Thoracic aorta (tissue), 2 donors: ENCODE measurements at regions not wholly inside any gene's neighbourhood (a gene's known extent, or its start where the extent isn't known, plus 50 kb on each side); places are given as distances from the start of the nearest gene placed in this dataset.
"Not testable (repeated sequence)": the region's sequence is repeated elsewhere in the genome, so short reads cannot be mapped to it uniquely, and the experiment has no call there.

Experiments used
- ATAC-seq: fragments of 150-250 bp; one replicate; pipeline ENCODE4 v1.8.0; 2017; ENCODE audit warnings: low read depth; ENCODE audit not compliant: insufficient number of reproducible peaks, low FRiP score
- DNase-seq: peaks from one replicate; pipeline ENCODE4 v3.0.0-alpha.2; 2020; ENCODE audit warnings: low spot score
- H3K27ac ChIP-seq, 2 donors: fragments of 200-600 bp; sonication (generic); 1 replicate in 1 of 2; 2 replicates in 1 of 2; pipeline ENCODE4 v1.5.1; 2016; ENCODE audit warnings: mild to moderate bottlenecking in 2 of 2, moderate library complexity in 2 of 2
- H3K27me3 ChIP-seq: fragments of 200-600 bp; sonication (generic); replicated peaks from 2 replicates; pipeline ENCODE4 v1.6.0; 2016; ENCODE audit warnings: mild to moderate bottlenecking; ENCODE audit not compliant: insufficient read depth
- H3K36me3 ChIP-seq: fragments of 200-600 bp; sonication (generic); one replicate; pipeline ENCODE4 v1.5.1; 2016
- H3K4me1 ChIP-seq, 2 donors: fragments of 200-600 bp; sonication (generic); 1 replicate in 1 of 2; 2 replicates in 1 of 2; pipeline versions ENCODE4 v1.5.1 to v1.6.0; 2016; ENCODE audit warnings: low read depth in 2 of 2, mild to moderate bottlenecking in 1 of 2; ENCODE audit not compliant: control insufficient read depth in 1 of 2
- H3K4me3 ChIP-seq: fragments of 200-600 bp; sonication (generic); 2 replicates; pipeline ENCODE4 v1.5.1; 2016; ENCODE audit warnings: mild to moderate bottlenecking
- H3K9me3 ChIP-seq: fragments of 200-600 bp; sonication (generic); 2 replicates; pipeline ENCODE4 v1.5.1; 2016
- TF ChIP-seq, protein P1 (sequence below): fragments of 200-600 bp; sonication (generic); IDR thresholded peaks from one replicate; pipeline ENCODE4 v1.5.1; 2019; ENCODE audit warnings: antibody characterized with exemption

DNA sequence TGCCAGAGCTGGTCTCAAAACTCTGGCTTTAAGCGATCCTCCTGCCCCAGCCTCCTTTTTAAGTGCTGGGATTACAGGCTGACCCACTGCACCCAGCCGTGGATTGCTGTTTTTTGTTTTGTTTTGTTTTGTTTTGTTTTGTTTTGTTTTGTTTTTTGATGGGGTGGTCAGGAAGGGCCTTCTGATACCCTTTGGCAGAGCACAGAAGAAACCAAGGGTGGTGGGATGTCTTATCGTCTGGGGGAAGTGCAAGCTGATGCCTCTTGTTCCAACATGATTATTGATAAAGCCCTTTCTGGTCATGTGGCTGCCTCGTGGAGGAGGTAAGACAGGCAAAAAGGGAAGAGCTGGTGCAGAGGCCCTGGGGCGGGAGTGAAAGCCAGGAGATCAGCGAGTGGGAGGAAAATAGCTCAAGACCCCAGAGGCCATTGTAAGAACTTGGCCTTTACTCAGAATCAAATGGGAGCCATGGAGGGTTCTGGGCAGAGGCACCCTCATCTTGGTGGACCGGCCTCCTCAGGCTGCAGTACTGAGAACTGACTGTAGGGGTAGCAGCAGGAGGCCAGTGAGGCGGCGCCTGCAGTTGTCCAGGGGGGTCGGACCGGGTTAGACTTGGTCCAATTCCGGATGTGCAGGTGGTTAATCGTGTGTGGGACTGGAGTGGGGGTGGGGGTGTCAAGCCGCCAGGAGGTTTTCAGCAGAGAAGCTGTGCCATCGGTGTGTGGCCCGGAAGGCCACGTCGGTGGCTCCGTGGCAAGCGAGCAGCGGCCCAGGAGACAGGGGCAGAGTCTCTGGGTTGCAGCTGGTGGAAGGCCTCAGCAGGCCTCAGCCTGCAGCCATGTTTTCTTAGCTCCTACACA lies 84.4 kb upstream of the GSE1 start:
- DNase-seq, result no peak
- H3K4me3 ChIP-seq, result no peak overlapping the region
- H3K27me3 ChIP-seq, result no peaks in the 10 kb centered on the region
- no peak for ATAC-seq
- H3K27ac ChIP-seq, result no peak overlapping the region
- H3K36me3 ChIP-seq, result no peaks in the 10 kb centered on the region
- TF ChIP-seq, protein P1, sequence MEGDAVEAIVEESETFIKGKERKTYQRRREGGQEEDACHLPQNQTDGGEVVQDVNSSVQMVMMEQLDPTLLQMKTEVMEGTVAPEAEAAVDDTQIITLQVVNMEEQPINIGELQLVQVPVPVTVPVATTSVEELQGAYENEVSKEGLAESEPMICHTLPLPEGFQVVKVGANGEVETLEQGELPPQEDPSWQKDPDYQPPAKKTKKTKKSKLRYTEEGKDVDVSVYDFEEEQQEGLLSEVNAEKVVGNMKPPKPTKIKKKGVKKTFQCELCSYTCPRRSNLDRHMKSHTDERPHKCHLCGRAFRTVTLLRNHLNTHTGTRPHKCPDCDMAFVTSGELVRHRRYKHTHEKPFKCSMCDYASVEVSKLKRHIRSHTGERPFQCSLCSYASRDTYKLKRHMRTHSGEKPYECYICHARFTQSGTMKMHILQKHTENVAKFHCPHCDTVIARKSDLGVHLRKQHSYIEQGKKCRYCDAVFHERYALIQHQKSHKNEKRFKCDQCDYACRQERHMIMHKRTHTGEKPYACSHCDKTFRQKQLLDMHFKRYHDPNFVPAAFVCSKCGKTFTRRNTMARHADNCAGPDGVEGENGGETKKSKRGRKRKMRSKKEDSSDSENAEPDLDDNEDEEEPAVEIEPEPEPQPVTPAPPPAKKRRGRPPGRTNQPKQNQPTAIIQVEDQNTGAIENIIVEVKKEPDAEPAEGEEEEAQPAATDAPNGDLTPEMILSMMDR, result peak; percentile 39
- peaks cover 2 to 14% of the 10 kb centered on the region in 2 donors for H3K4me1 ChIP-seq
- no peaks in the 10 kb centered on the region for H3K9me3 ChIP-seq

DNA sequence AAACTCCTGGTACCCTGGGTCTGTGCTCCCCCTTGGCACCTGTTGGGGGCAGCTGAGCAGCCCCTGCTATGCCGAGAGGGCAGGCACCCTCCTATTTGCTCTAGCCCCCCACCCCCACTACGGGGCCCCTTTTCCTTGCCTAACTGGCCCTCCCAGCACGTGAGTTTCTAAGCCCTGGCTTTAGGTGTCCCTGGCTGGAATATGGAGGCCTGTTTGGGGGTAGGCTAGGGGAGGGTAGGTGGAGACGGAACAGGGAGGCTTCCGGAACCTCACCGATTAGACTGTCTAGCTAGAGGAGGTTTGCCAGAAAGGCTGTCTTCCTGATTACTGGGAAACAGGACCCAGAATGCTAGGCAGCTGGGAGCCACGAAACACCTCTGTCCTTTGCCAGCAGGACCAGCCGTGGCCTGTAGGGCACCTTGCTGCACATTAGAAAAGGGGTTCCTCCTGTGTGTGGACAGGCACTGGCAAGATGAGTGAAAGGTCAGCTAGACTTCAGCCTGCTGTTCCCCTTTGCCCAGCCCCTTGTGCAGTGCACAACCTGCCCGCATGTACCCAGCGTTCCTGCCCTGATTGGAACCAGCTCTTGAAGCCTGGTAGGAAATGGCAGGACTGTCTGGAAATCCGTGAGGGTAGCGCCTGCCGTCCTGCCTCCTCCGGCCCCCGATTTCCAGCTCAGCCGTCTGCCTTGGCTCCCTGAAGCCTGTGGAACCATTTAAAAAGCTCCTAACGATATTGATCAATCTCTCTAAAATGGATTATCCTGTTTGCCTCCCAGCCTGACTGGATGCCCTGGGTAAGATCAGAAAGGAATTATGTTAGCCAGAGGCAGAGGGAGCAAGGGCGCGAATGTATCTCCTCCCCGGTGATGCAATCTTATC lies 83.4 kb upstream of the GSE1 start:
- no peaks in the 10 kb centered on the region for H3K27me3 ChIP-seq
- DNase-seq (no peak), ATAC-seq (no peak)
- TF ChIP-seq, protein P1, result no peak
- peaks cover 0 to 4% of the 10 kb centered on the region in 2 donors for H3K4me1 ChIP-seq
- no peaks in the 10 kb centered on the region for H3K9me3 ChIP-seq
- no peaks in the 10 kb centered on the region for H3K36me3 ChIP-seq
- no peak overlapping the region for H3K4me3 ChIP-seq
- no peak overlapping the region for H3K27ac ChIP-seq

DNA sequence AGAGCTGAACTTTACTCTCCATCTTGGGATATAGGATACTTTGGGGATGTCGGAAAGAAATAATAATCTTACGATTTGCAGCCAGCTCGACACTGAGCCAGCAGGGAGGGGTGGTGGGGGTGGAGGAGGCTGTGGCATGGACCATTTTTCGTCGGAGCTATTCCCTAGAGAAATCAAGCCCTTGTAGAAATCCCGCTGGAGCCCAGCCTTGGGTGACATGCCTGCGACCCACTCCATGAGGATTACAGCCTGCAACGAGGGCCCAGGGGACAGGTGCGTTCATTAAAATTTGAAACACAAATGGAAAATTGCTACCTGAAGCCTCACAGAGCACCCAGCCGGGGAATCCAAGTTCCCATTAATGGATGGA lies 82.8 kb upstream of the GSE1 start:
- Histone ChIP-seq H3K9me3 (no peaks in the 10 kb centered on the region), H3K27me3 (no peaks in the 10 kb centered on the region), H3K4me1 (peaks cover 0 to 1% of the 10 kb centered on the region in 2 donors), H3K27ac (no peak overlapping the region), H3K36me3 (no peaks in the 10 kb centered on the region), H3K4me3 (no peak overlapping the region)
- TF ChIP-seq, protein P1, result no peak
- ATAC-seq (no peak), DNase-seq (no peak)

DNA sequence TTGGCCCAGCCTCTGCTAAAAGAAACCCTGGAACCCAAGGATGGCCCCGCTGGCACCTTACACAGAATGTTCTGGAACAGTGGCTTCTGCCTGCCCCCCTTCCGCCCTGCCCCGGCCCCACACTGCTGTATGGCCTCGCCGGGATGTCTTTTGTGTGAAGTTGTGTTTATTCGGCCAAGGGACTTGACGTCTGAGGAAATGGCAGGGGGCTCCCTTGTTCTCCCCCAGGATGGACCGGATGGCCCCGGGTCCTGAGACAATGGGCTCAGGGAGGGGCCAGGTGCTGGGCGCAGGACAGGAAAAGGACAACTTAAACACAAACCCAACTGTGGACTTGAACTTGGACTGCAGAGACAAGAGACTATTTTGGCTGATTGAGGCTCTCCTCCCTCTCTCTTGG lies 81.6 kb upstream of the GSE1 start:
- ATAC-seq (no peak), DNase-seq (no peak)
- Histone ChIP-seq H3K4me3 (no peak overlapping the region), H3K27me3 (no peaks in the 10 kb centered on the region), H3K36me3 (no peaks in the 10 kb centered on the region), H3K9me3 (no peaks in the 10 kb centered on the region), H3K27ac (no peak overlapping the region), H3K4me1 (peaks cover 4 to 11% of the 10 kb centered on the region in 2 donors)
- TF ChIP-seq, protein P1, result no peak

DNA sequence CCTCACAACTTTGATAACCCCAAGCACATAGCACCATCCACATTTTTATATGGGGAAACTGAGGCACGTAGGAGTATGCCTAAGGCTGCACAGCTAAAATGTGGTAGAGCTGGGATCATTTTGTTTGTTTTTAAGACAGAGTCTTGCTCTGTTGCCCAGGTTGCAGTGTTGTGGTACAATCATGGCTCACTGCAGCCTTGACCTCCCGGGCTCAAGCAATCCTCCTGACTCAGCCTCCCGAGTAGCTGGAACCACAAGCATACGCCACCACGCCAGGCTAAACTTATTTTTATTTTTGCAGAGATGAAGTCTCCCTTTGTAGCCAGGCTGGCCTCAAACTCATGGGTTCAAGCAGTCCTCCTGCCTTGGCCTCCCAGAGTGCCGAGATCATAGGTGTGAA lies 81.0 kb upstream of the GSE1 start:
- Histone ChIP-seq H3K27me3 (no peaks in the 10 kb centered on the region), H3K27ac (no peak overlapping the region), H3K9me3 (no peaks in the 10 kb centered on the region), H3K4me3 (no peak overlapping the region), H3K36me3 (no peaks in the 10 kb centered on the region), H3K4me1 (peaks cover 4 to 11% of the 10 kb centered on the region in 2 donors)
- DNase-seq (no peak), ATAC-seq (no peak)
- TF ChIP-seq, protein P1, result no peak

DNA sequence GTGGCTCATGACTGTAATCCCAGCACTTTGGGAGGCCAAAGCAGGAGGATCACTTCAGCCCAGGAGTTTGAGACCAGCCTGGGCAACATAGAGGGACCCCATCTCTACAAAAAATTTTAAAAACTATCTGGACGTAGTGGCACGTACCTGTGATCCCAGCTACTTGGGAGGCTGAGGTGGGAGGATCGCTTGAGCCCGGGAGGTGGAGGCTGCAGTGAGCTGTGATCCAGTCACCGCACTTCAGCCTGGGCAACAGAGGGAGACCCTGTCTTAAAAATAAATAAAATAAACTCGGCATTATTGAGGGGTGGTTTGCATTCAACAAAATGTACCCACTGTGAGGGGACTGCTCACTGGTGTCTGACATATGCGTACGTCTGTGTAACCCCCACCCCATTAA lies 79.5 kb upstream of the GSE1 start:
- H3K9me3 ChIP-seq, H3K27me3 ChIP-seq, H3K36me3 ChIP-seq, H3K4me3 ChIP-seq, ATAC-seq, H3K27ac ChIP-seq, DNase-seq: not testable (repeated sequence)
- H3K4me1 ChIP-seq, result peaks cover 4 to 11% of the 10 kb centered on the region in 2 donors
